DND-41 (cell line): ENCODE measurements at regions not wholly inside any gene's neighbourhood (a gene's known extent, or its start where the extent isn't known, plus 50 kb on each side); places are given as distances from the start of the nearest gene placed in this dataset.

Experiments
- EZH2 ChIP-seq: IDR thresholded peaks from 3 replicates; pipeline ENCODE4 v1.6.1; 2012; ENCODE audit warnings: borderline replicate concordance, low read depth, mild to moderate bottlenecking, moderate library complexity, low read length, inconsistent platforms; ENCODE audit not compliant: severe bottlenecking
- TF ChIP-seq, protein P1 (sequence below): IDR thresholded peaks from 2 replicates; pipeline ENCODE4 v1.5.1; 2012; ENCODE audit warnings: borderline replicate concordance, low read length, moderate library complexity, mild to moderate bottlenecking; ENCODE audit not compliant: poor library complexity, severe bottlenecking; ENCODE audit errors: extremely low read depth

DNA sequence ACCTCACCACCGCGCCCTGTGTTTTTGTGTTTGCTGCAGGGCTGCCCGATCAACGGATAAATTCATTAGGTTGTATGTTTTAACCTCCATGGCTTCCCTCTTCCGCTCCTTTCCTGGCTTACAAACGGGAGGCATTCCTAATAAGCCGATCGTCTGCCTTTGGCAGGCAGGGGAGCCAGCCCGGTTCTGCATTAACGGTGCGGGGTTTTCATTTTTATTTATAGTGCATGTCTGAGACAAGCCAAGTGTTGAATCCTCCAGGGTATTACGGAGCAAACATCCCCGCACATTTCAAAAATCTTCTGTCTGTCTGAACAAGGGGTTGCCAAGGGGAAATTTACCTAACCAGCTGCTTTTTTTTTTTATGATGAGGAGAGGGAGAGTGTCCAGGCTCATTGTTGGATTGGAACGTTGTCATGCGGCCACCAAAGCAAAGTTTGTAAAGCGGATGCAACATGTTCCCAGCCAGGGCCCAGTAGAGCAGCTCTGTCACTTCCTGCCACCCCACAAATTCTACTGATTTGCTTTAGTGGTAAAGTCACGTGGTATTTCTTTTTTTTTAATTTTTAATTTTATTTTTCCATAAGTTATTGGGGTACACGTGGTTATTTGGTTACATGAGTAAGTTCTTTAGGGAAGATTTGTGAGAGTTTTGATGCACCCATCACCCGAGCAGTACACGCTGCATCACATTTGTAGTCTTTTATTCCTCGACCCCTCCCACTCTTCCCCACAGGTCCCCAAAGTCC is 92.3 kb upstream of the BAIAP2L1 start:
- TF ChIP-seq, protein P1, sequence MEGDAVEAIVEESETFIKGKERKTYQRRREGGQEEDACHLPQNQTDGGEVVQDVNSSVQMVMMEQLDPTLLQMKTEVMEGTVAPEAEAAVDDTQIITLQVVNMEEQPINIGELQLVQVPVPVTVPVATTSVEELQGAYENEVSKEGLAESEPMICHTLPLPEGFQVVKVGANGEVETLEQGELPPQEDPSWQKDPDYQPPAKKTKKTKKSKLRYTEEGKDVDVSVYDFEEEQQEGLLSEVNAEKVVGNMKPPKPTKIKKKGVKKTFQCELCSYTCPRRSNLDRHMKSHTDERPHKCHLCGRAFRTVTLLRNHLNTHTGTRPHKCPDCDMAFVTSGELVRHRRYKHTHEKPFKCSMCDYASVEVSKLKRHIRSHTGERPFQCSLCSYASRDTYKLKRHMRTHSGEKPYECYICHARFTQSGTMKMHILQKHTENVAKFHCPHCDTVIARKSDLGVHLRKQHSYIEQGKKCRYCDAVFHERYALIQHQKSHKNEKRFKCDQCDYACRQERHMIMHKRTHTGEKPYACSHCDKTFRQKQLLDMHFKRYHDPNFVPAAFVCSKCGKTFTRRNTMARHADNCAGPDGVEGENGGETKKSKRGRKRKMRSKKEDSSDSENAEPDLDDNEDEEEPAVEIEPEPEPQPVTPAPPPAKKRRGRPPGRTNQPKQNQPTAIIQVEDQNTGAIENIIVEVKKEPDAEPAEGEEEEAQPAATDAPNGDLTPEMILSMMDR = no peak
- no peak for TF ChIP-seq EZH2
